Spleen (tissue), 11 donors: ENCODE measurements at regions not wholly inside any gene's neighbourhood (a gene's known extent, or its start where the extent isn't known, plus 50 kb on each side); places are given as distances from the start of the nearest gene placed in this dataset.
"Not testable (repeated sequence)": the region's sequence is repeated elsewhere in the genome, so short reads cannot be mapped to it uniquely, and the experiment has no call there.

ENCODE experiments used
- DNase-seq: peaks from one replicate; pipeline ENCODE4 v3.0.0-alpha.2; 2020
- H3K27ac ChIP-seq, 8 donors: fragments of 200-600 bp; sonication (generic) in 7 of 8; 1 replicate in 4 of 8; 2 replicates in 4 of 8; pipeline versions ENCODE4 v1.5.0 to v1.8.0; 2016 to 2021; ENCODE audit warnings: inconsistent platforms in 4 of 8, mild to moderate bottlenecking in 4 of 8, moderate library complexity in 1 of 8
- H3K27me3 ChIP-seq, 7 donors: fragments of 200-600 bp; sonication (generic) in 6 of 7; replicated peaks in 1 of 7; 1 replicate in 4 of 7; 2 replicates in 3 of 7; pipeline versions ENCODE4 v1.5.0 to v1.8.0; 2016 to 2021; ENCODE audit warnings: inconsistent platforms in 3 of 7, mild to moderate bottlenecking in 1 of 7
- H3K36me3 ChIP-seq, 6 donors: fragments of 200-600 bp; sonication (generic) in 5 of 6; 1 replicate in 4 of 6; 2 replicates in 2 of 6; pipeline versions ENCODE4 v1.5.0 to v1.8.0; 2016 to 2021; ENCODE audit warnings: inconsistent platforms in 2 of 6
- H3K4me1 ChIP-seq, 6 donors: fragments of 200-600 bp; sonication (generic) in 5 of 6; 1 replicate in 3 of 6; 2 replicates in 3 of 6; pipeline versions ENCODE4 v1.5.0 to v1.8.0; 2016 to 2021; ENCODE audit warnings: inconsistent platforms in 3 of 6
- H3K4me3 ChIP-seq, 8 donors: fragments of 200-600 bp; sonication (generic) in 7 of 8; 1 replicate in 4 of 8; 2 replicates in 4 of 8; pipeline versions ENCODE4 v1.5.0 to v1.8.0; 2016 to 2021; ENCODE audit warnings: inconsistent platforms in 4 of 8, mild to moderate bottlenecking in 4 of 8, moderate library complexity in 2 of 8
- H3K9me3 ChIP-seq, 8 donors: fragments of 200-600 bp; sonication (generic) in 7 of 8; 1 replicate in 4 of 8; 2 replicates in 4 of 8; pipeline versions ENCODE4 v1.5.0 to v1.8.0; 2016 to 2021; ENCODE audit warnings: inconsistent platforms in 4 of 8
- CTCF ChIP-seq, 11 experiments: fragments of 200-600 bp in 7 of 11; fragments of 450-650 bp in 4 of 11; sonication (generic) in 4 of 11; IDR thresholded peaks in 8 of 11; conservative IDR thresholded peaks in 3 of 11; 1 replicate in 7 of 11; 2 replicates in 4 of 11; pipeline versions ENCODE4 v1.4.0 to v1.8.0; 2016 to 2021; ENCODE audit warnings: antibody characterized with exemption in 11 of 11, inconsistent platforms in 4 of 11, mild to moderate bottlenecking in 1 of 11
- POLR2A ChIP-seq, 3 donors: fragments of 450-650 bp; IDR thresholded peaks; one replicate each; pipeline ENCODE4 v1.5.1; 2017; ENCODE audit warnings: antibody characterized with exemption in 3 of 3, mild to moderate bottlenecking in 1 of 3
- POLR2AphosphoS5 ChIP-seq, 3 donors: sonication (generic); formaldehyde crosslinking; IDR thresholded peaks; one replicate each; pipeline ENCODE4 v1.5.1; 2017; ENCODE audit warnings: antibody characterized with exemption in 3 of 3
- WGBS, 5 donors: extraction: QIAGEN DNeasy Blood & Tissue Kit in 3 of 5; methylation state at CpG; one replicate each; pipeline versions ENCODE4 v1.1.5 to v1.1.7; 2013 to 2018; 5-methylcytosine and 5-hydroxymethylcytosine counted together
- intact Hi-C: fragments of 100-400 bp; cut with DNase I; formaldehyde crosslinking; loops from one replicate; pipeline ENCODE4 v1.15.0; 2023; ENCODE audit warnings: low total_unique reads
- donor health status: healthy with polysubstance abuse.
- donor health status: DM: no; HTN: no; CAD: no; lungs with moderate emphysema.
- donor health status: DM: no; HTN: no; CAD: no.
- donor health status: Bipolar disorder and iron deficiency.
- donor health status: healthy.
- donor health status: DM: no; HTN: no; CAD: no.
- donor health status: DM: yes; HTN: yes; CAD: no.

GRCh38 chr6:156193381-156193780 is 583.8 kb upstream of the ARID1B start:
- Histone ChIP-seq H3K27ac (no peak overlapping the region), H3K4me3 (no peak overlapping the region), H3K36me3 (no peaks in the 10 kb centered on the region), H3K9me3 (no peaks in the 10 kb centered on the region), H3K4me1 (peaks cover 0 to 6% (median 2%) of the 10 kb centered on the region in 6 donors), H3K27me3 (no peaks in the 10 kb centered on the region)
- WGBS, 5 donors = 76 to 88% (median 88%) methylated on average over 4 of the region's 4 CpGs
- no peak for DNase-seq
- TF ChIP-seq CTCF (IDR thresholded peaks at IDR 0.05 in 8 of 11, conservative IDR thresholded peaks at IDR 0.05 in 3 of 11) = no peak
- no peak for TF ChIP-seq POLR2A (IDR thresholded peaks at IDR 0.05)
- TF ChIP-seq POLR2AphosphoS5 (IDR thresholded peaks at IDR 0.05) = no peak
- intact Hi-C loops = no loop called here

- H3K27ac ChIP-seq = peak overlapping the region in 6 of 8 donors; percentile 24 to 70 (median 47)
- no peaks in the 10 kb centered on the region for H3K36me3 ChIP-seq
- intact Hi-C loops = no loop called here
- TF ChIP-seq CTCF (IDR thresholded peaks at IDR 0.05 in 8 of 11, conservative IDR thresholded peaks at IDR 0.05 in 3 of 11) (no peak), POLR2A (IDR thresholded peaks at IDR 0.05) (no peak), POLR2AphosphoS5 (IDR thresholded peaks at IDR 0.05) (no peak)
- no peak overlapping the region for H3K4me3 ChIP-seq
- H3K27me3 ChIP-seq = no peaks in the 10 kb centered on the region
- no peaks in the 10 kb centered on the region for H3K9me3 ChIP-seq
- DNase-seq = no peak
- WGBS, 5 donors = 22 to 40% (median 33%) methylated on average over 3 of the region's 3 CpGs
- no peaks in the 10 kb centered on the region for H3K4me1 ChIP-seq
Observed at GRCh38 chr6:156191895-156192294, 585.3 kb upstream of the ARID1B start.

GRCh38 chr6:156191390-156191789 is 585.8 kb upstream of the ARID1B start:
- H3K9me3 ChIP-seq, H3K36me3 ChIP-seq, H3K4me3 ChIP-seq, DNase-seq, H3K27me3 ChIP-seq, H3K4me1 ChIP-seq, intact Hi-C loops: not testable (repeated sequence)
- peak overlapping the region in 2 of 8 donors; percentile 60 to 70 for H3K27ac ChIP-seq

- no peak overlapping the region for H3K4me3 ChIP-seq
- no peaks in the 10 kb centered on the region for H3K27me3 ChIP-seq
- H3K4me1 ChIP-seq = no peaks in the 10 kb centered on the region
- no peak overlapping the region for H3K27ac ChIP-seq
- H3K36me3 ChIP-seq = no peaks in the 10 kb centered on the region
- H3K9me3 ChIP-seq = no peaks in the 10 kb centered on the region
- intact Hi-C loops = no loop called here
- peak; percentile 70 for DNase-seq
- TF ChIP-seq CTCF (IDR thresholded peaks at IDR 0.05 in 8 of 11, conservative IDR thresholded peaks at IDR 0.05 in 3 of 11) (no peak), POLR2AphosphoS5 (IDR thresholded peaks at IDR 0.05) (no peak), POLR2A (IDR thresholded peaks at IDR 0.05) (no peak)
- WGBS, 5 donors = 89 to 97% (median 95%) methylated on average over 6 of the region's 6 CpGs
Observed at GRCh38 chr6:156190270-156190669, 586.9 kb upstream of the ARID1B start.

GRCh38 chr6:156189714-156190113 is 587.5 kb upstream of the ARID1B start:
- no peaks in the 10 kb centered on the region for H3K9me3 ChIP-seq
- no peaks in the 10 kb centered on the region for H3K36me3 ChIP-seq
- H3K27ac ChIP-seq = no peak overlapping the region
- TF ChIP-seq POLR2AphosphoS5 (IDR thresholded peaks at IDR 0.05) = no peak
- no peak for TF ChIP-seq CTCF (IDR thresholded peaks at IDR 0.05 in 8 of 11, conservative IDR thresholded peaks at IDR 0.05 in 3 of 11)
- TF ChIP-seq POLR2A (IDR thresholded peaks at IDR 0.05) = no peak
- intact Hi-C loops = no loop called here
- peaks cover 0 to 5% (median 0%) of the 10 kb centered on the region in 6 donors for H3K4me1 ChIP-seq
- DNase-seq = no peak
- no peaks in the 10 kb centered on the region for H3K27me3 ChIP-seq
- H3K4me3 ChIP-seq = no peak overlapping the region
